Peyer's patch (tissue), 4 donors: ENCODE measurements at regions not wholly inside any gene's neighbourhood (a gene's known extent, or its start where the extent isn't known, plus 50 kb on each side); places are given as distances from the start of the nearest gene placed in this dataset.

ENCODE experiments used
- POLR2A ChIP-seq, 2 donors: fragments of 450-650 bp; IDR thresholded peaks; one replicate each; pipeline ENCODE4 v1.5.1; 2017; ENCODE audit warnings: antibody characterized with exemption in 2 of 2, mild to moderate bottlenecking in 2 of 2, moderate library complexity in 2 of 2
- TF ChIP-seq, protein P1 (sequence below), 6 experiments: fragments of 450-650 bp in 4 of 6; fragments of 200-600 bp in 2 of 6; sonication (generic) in 1 of 6; IDR thresholded peaks; one replicate each; pipeline ENCODE4 v1.5.1; 2017 to 2019; ENCODE audit warnings: antibody characterized with exemption in 6 of 6, mild to moderate bottlenecking in 3 of 6, moderate library complexity in 1 of 6

DNA sequence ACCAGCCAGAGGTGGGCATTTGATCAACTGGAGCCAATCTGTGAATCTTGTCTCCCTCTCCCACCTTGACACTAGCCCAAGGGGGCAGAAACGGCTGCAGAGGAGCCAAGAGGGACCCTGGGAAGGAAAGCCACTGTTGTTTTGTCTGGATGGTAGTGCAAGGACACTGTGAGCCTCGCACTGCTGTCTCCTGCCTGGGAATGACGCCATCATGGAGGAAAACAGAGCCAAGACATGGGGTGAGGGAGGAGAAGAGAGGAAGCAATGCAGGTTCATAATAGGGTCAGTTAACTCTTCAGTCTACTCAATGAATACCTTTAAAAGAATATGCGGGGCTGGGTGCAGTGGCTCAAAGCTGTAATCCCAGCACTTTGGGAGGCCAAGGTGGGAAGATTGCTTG is 231.1 kb upstream of the AGAP1 start:
- TF ChIP-seq, protein P1, sequence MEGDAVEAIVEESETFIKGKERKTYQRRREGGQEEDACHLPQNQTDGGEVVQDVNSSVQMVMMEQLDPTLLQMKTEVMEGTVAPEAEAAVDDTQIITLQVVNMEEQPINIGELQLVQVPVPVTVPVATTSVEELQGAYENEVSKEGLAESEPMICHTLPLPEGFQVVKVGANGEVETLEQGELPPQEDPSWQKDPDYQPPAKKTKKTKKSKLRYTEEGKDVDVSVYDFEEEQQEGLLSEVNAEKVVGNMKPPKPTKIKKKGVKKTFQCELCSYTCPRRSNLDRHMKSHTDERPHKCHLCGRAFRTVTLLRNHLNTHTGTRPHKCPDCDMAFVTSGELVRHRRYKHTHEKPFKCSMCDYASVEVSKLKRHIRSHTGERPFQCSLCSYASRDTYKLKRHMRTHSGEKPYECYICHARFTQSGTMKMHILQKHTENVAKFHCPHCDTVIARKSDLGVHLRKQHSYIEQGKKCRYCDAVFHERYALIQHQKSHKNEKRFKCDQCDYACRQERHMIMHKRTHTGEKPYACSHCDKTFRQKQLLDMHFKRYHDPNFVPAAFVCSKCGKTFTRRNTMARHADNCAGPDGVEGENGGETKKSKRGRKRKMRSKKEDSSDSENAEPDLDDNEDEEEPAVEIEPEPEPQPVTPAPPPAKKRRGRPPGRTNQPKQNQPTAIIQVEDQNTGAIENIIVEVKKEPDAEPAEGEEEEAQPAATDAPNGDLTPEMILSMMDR (IDR thresholded peaks at IDR 0.05): no peak
- no peak for TF ChIP-seq POLR2A (IDR thresholded peaks at IDR 0.05)
